ENCODE measurements at regions not wholly inside any gene's neighbourhood (a gene's known extent, or its start where the extent isn't known, plus 50 kb on each side); places are given as distances from the start of the nearest gene placed in this dataset.
A peak's percentile ranks its signal among the peaks of the same experiment; 100 is the strongest.

- TF ChIP-seq VEZF1 (CRISPR knock-in tag; IDR thresholded peaks at IDR 0.05) (0 out of 2 replicates have a peak, but pooled peaks have one; percentile 19), GATA2 (CRISPR knock-in tag; IDR thresholded peaks at IDR 0.05) (0 out of 2 replicates have a peak, but pooled peaks have one; percentile 43), ARID3A (IDR thresholded peaks at IDR 0.05; ENCODE audit: borderline replicate concordance, low read depth, low read length) (0 out of 2 replicates have a peak, but pooled peaks have one; percentile 62), ZKSCAN1 (IDR thresholded peaks at IDR 0.05; ENCODE audit: low read depth, low read length) (no peak), JUND (IDR thresholded peaks at IDR 0.05; ENCODE audit: borderline replicate concordance, low read depth, low read length) (peak; percentile 82), JUND (tag; IDR thresholded peaks at IDR 0.05; ENCODE audit: borderline replicate concordance, low read depth, low read length) (peak; percentile 86), BRF2 (IDR thresholded peaks at IDR 0.05; ENCODE audit: borderline replicate concordance, insufficient read depth, insufficient read length) (no peak), HDAC3 (IDR thresholded peaks at IDR 0.05; ENCODE audit: borderline replicate concordance, partially characterized antibody) (no peak), ZNF347 (CRISPR knock-in tag; IDR thresholded peaks at IDR 0.05; ENCODE audit: low read depth) (no peak), BACH1 (tag; IDR thresholded peaks at IDR 0.05) (no peak), NFE2 (IDR thresholded peaks at IDR 0.05; ENCODE audit: low read depth) (0 out of 2 replicates have a peak, but pooled peaks have one; percentile 23), ZBTB17 (CRISPR knock-in tag; IDR thresholded peaks at IDR 0.05) (no peak), ZNF785 (CRISPR knock-in tag; IDR thresholded peaks at IDR 0.05) (no peak), NFYB (IDR thresholded peaks at IDR 0.05; ENCODE audit: extremely low read depth, insufficient read length) (no peak), DPF2 (IDR thresholded peaks at IDR 0.05) (peak; percentile 48; the same call in 1 of the 2 replicates), ZNF644 (tag; IDR thresholded peaks at IDR 0.05; ENCODE audit: low read depth) (no peak), TEAD2 (tag; IDR thresholded peaks at IDR 0.05) (no peak), ZNF584 (CRISPR knock-in tag; IDR thresholded peaks at IDR 0.05; ENCODE audit: low read depth) (no peak), ATF6 (CRISPR knock-in tag; IDR thresholded peaks at IDR 0.05) (0 out of 2 replicates have a peak, but pooled peaks have one; percentile 64), NFIX (CRISPR knock-in tag; IDR thresholded peaks at IDR 0.05; ENCODE audit: low read depth) (no peak), MEIS2 (IDR thresholded peaks at IDR 0.05; ENCODE audit: partially characterized antibody) (peak; percentile 53)
Measured at GRCh38 chr7:116339564-116339963, 129.2 kb downstream of the TES start (continued).

Data from K562 (cell line).